HL-60/S4 treated with retinoic acid at 250 ng/mL for 4 days and 3 days (cell line): ENCODE measurements at regions not wholly inside any gene's neighbourhood (a gene's known extent, or its start where the extent isn't known, plus 50 kb on each side); places are given as distances from the start of the nearest gene placed in this dataset.

Experiments used
- in situ Hi-C: fragments of 300-500 bp; cut with MboI; formaldehyde crosslinking; loops from 2 replicates; pipeline ENCODE4 v1.7.0; 2022; ENCODE audit warnings: low sequenced_read_pairs

GRCh38 chr11:69869311-69869939 lies 50.2 kb upstream of the FGF3 start:
- in situ Hi-C loops: no loop called here

- in situ Hi-C loops: no loop called here
Measured at GRCh38 chr11:69870766-69871165, 51.5 kb upstream of the FGF3 start.

DNA sequence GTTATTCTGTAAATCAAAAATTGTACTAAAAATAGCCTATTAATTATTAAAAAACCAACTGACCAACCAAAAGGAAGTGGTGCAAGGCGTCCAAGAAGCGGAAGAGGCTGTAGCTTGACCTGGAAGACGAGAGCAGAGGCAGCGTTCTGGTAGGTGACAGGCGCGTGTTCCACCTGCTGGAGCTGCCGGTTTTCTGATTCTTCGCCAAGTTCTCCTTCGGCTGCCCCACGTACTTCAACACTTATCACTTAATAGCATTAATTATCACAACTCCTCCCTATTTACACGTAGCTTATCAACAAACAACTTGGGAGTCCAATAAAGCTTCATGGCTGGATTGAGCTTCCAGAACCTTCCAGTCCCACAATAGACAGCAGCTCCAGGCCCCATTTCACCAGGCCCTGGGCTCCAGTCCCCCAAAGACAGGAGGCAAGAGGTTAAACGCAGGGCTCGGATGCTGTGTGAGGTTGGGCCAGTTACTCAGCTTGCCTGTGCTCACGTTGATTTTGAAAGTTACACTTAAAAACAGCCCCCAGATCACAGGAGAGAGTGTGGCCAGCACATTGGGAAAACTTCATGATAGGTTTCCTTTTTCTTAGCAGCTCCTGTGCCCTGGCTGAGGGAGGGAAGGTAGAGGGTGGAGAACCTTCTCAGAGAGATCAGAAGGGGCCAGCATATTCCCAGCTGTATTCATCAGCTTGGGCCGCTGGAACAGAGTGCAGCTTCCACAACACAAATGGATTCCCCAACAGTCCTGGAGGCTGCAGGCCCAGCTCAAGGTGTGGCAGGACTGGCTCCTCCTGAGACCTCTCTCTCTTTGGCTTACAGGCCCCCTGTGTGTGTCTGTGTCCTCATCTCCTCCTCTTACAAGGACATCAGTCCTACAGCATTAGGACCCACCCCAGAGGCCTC lies 54.2 kb upstream of the FGF3 start:
- in situ Hi-C loops: no loop called here

DNA sequence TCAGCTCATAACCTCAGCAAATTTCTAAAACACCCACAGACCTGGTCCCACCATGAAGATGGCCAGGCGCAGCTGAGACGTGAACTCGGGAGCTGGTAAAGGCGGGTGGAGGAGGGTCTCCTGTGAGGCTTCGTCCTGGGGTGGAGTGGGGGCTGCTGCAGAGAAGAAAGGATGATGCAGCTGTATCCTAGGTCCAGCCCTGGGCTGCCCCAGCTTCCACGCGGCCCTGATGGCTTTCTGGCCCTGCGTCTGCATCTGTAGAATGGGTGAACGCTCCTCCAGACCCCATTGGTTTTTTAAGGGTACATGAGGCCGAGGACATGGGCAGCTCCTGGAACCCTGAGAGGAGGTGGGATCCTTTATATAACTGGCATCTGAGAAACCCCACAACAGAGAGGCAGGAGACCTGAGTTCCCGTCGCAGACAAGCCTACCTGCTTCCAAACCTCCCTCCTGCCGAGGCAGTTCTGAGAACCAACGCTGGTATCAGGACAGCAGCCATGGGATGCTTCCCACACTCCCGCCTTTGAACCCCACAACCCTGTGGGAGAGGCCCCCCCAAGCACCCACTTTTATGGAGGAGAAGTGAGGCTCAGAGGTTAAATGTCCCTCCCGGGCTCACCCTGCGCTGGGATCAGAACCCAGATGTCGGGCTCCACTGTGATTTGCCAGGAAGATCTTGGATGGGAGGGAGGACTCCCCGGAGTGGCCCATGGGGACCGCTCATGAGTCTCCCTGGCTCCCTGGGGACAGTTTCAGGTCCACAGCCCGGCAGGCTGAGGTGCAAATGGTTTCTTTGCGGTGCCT lies 55.2 kb upstream of the FGF3 start:
- in situ Hi-C loops: no loop called here

- in situ Hi-C loops: loop anchor here (25.0 kb wide), 1 partner anchor 763 kb away; no protein-coding TSS in a partner anchor
Measured at GRCh38 chr11:69874984-69875624, 55.9 kb upstream of the FGF3 start.

- in situ Hi-C loops: loop anchor here (25.0 kb wide), 1 partner anchor 764 kb away; no protein-coding TSS in a partner anchor
Measured at GRCh38 chr11:69876013-69876412, 56.8 kb upstream of the FGF3 start.

DNA sequence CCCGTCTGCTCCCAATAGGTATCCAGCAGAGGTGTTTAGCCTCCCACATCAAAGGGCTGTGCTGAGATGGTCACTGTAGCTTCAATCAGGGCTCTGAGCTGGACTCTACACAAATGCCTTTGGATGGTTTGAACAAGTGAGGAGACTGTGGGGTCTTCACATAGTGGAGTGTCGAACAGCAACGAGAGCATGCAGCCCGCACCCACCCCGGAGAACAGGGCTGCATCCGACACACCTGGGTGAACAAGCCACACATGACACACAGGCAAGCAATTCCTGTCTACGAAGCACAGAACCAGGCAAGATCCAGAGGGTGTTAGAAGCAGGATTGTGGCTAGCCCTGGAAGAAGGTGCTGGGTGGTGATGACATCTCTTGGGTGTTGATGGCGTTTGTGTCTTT lies 58.0 kb upstream of the FGF3 start:
- in situ Hi-C loops: loop anchor here (25.0 kb wide), 1 partner anchor 765 kb away; no protein-coding TSS in a partner anchor

- in situ Hi-C loops: loop anchor here (25.0 kb wide), 1 partner anchor 765 kb away; no protein-coding TSS in a partner anchor
Measured at GRCh38 chr11:69877704-69878103, 58.5 kb upstream of the FGF3 start.

DNA sequence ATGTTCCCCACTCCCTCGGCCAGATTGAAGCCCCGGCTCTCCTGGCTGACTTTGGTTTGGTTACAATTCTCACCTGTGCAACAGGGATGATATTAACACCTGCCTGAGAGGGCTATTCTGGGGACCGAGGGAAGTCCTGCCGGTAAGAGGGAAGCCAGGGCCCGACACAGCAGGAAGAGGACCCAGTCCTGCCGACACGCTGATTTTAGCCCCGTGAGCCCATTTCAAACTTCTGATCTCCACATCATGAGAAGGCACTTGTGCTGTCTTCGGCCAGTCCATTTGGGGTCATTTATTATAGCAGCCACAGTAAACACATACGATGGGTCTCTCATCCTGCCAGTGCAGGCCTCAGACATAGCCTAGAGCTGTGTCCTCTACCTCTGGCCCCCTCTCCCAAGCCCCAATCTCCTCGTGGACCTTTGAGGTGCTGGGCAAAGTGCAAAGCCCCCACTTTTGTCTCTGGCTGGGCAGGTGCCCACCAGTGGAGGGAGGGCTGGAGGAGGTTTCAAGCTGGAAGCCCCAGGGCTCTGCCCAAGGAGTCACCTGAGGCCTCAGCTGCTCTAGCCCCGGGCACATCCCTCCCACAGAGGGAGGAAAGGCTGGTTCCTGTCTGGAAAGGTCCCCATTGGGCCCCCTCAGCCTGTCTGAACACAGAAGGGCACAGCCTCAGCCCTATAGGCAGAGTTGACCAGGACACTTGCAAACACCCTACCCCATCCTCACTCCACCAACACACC lies 59.1 kb upstream of the FGF3 start:
- in situ Hi-C loops: loop anchor here (25.0 kb wide), 1 partner anchor 766 kb away; no protein-coding TSS in a partner anchor

DNA sequence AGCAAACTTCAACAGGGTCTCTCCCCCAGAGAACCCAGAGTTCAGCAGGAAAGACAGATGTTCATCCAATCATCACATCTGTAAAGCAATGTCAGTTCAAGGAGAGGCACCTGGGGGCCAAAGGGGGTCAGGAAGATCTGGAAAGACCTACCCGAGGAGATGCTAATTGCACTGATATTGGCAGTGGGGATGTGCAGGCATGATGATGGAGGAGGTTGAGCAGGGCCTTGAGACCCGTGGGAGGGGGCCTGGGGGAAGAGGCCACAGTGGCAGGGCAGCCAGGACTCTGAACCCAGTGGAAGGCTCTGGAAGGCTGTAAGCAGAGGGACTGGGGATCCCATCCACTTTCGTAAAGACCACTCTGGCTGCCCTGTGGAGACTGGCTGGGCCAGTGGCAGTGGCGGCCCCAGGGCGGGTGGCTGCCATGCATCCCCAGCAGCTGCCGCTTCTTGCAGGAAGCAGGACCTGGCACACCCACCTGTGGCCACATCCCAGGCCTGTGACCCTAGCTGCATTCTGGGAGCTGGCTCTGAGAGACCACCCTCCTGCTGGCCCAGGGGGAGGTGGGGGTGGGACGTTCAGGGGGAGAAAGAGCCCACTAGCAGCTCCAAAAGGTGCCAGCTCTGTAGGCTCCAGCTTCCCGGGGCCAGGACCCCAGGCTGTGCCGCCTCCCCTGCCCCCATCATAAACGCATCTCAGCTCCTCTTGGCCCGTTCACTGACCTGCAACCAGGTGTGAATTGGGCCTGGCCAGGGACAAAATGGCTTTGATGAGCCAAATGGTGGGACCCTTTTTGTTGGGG lies 59.9 kb upstream of the FGF3 start:
- in situ Hi-C loops: loop anchor here (25.0 kb wide), 1 partner anchor 767 kb away; no protein-coding TSS in a partner anchor

- in situ Hi-C loops: loop anchor here (25.0 kb wide), 1 partner anchor 767 kb away; no protein-coding TSS in a partner anchor
Measured at GRCh38 chr11:69879729-69880005, 60.5 kb upstream of the FGF3 start.

- in situ Hi-C loops: loop anchor here (25.0 kb wide), 1 partner anchor 768 kb away; no protein-coding TSS in a partner anchor
Measured at GRCh38 chr11:69880041-69880825, 61.0 kb upstream of the FGF3 start.

DNA sequence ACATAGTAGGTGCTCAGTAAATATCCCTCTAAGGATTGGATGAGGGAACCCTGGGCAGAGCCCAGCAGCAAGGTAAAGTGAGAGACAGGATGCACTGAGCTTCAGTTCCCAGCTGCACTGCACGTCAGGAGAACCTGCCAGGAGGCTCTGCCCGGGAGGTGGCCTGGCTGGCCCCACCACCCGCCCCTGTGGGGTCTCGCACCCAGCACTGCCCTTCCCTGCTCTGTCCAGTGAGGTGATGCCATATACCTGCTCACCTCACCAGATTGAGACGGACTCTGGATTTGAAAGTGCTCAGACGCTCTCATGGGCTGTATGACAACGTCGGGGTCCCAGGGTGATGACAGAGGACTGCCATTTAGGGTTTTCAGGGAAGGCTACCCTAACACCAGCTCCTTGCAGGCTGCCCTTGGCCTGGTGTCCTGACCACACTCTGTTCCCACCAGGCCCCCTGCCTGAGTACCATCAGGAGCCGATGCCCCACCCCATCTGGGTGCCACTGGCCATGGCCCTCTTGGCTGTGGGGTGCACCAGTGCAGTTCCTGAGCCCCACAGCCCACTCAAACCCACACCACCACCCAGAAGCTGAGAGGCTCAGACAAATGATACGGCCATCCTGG lies 61.7 kb upstream of the FGF3 start:
- in situ Hi-C loops: loop anchor here (25.0 kb wide), 1 partner anchor 769 kb away; no protein-coding TSS in a partner anchor

DNA sequence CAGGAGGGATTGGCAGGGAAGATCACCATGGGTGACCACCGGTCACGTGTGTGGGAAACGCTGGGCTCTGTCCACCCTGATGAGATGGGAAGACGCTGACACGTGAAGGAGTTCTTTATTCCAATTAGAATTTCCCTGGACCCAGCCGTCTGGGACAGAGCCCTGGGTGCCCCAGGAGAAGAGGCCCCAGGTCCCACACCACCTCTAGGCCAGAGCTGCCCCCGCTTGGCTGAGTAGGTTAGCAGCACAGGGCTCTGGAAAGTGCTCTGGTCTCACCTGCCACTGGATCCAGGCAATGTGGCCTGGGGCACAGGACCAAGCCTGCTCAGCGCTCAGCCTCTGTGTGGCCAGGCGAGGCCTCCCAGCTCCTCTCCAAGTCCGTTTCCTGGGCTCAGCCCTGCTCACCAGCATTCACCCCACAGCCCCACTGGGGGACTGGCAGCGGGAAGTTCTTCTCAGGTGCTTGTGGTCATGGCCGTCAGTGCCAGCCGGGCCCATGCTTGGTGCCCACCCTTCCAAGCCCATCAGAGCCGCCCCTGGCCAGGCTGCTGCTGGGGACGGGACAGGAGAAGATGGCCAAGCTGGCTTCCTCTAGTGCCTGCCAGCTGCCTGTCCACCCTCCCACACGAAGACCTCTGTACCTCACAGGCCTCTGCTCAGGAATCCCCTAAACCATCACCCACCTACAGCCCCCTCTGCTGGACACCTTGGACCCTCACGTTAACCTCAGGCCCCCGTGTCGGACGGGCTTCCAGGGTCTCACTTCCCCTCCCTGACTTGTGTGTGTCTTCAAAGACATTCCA lies 62.5 kb upstream of the FGF3 start:
- in situ Hi-C loops: loop anchor here (25.0 kb wide), 1 partner anchor 769 kb away; no protein-coding TSS in a partner anchor

- in situ Hi-C loops: loop anchor here (25.0 kb wide), 1 partner anchor 770 kb away; no protein-coding TSS in a partner anchor
Measured at GRCh38 chr11:69882270-69882608, 63.0 kb upstream of the FGF3 start.

DNA sequence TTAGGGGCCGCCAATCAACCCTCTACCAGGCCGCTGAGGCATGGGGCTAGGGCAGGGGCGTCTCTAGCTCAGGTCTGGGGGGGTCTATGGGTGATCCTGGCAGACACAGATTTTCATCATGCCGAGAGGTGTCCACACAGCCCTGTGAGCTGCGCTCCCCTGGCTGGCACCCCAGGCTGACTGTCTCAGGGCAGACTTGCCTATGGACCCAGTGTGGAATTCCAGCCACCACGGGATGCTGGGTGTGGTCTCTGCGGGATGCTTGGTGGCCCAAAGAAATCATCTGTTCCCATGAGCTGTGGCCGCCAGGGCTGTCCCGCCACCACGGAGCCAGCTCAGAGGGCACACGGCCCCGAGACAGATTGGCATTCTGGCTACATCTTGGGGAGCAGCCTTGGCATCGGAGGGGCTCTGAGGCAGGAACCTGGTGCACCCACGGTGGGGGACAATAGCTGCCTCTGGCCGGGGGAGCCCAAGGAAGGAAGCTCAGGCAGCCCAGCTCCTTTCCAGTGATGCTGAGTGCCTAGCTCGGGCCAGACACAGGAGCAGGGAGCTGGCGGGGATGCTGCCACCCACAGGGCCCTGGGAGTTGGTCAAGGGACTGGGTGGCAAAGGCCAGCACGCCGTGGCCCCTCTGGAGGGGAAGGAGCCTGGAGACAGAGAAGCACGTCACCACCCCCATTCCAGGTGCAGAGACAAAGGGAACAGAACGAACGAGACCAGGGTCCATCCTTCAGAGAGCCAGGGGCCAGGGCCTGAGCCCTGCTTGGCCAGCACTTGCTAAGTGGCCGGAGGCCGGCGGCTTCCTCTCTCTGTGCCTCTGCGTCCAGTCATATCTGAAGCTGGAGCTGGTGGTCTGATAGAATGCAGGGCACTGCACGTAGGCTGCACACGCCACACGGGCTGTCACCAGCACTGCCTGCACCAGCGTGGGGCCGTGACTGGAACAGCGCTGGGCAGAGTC lies 64.4 kb upstream of the FGF3 start:
- in situ Hi-C loops: loop anchor here (25.0 kb wide), 1 partner anchor 771 kb away; no protein-coding TSS in a partner anchor
